ENCODE measurements at regions not wholly inside any gene's neighbourhood (a gene's known extent, or its start where the extent isn't known, plus 50 kb on each side); places are given as distances from the start of the nearest gene placed in this dataset.

DNA sequence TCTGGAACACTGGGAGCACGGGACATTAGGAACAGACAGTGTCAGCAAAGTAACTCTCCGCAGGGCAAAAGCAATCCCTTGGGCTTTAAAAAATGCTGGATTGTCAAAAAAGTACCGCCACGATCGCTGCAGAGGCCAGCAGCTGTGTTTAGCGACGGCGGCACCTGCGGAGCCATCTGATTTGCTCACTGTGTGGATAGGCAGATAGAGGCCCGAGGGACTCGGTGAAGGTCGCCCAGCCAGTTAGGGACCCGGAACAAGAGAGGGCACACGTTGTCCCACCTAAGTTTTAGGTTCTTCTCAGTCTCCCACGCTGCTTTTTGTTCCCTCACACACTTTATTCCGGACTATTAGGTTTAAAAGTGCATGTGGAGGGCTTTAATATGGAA is 238.3 kb downstream of the TEX29 start:
- Mint-ChIP-seq H3K9me3 (peaks cover 0 to 4% (median 0%) of the 10 kb centered on the region in 3 donors), H3K4me3 (no peak overlapping the region), H3K27ac (no peak overlapping the region), H3K36me3 (peaks cover 1% of the 10 kb centered on the region), H3K27me3 (peaks cover 2% of the 10 kb centered on the region), H3K4me1 (peaks cover 0 to 2% (median 0%) of the 10 kb centered on the region in 3 donors)

DNA sequence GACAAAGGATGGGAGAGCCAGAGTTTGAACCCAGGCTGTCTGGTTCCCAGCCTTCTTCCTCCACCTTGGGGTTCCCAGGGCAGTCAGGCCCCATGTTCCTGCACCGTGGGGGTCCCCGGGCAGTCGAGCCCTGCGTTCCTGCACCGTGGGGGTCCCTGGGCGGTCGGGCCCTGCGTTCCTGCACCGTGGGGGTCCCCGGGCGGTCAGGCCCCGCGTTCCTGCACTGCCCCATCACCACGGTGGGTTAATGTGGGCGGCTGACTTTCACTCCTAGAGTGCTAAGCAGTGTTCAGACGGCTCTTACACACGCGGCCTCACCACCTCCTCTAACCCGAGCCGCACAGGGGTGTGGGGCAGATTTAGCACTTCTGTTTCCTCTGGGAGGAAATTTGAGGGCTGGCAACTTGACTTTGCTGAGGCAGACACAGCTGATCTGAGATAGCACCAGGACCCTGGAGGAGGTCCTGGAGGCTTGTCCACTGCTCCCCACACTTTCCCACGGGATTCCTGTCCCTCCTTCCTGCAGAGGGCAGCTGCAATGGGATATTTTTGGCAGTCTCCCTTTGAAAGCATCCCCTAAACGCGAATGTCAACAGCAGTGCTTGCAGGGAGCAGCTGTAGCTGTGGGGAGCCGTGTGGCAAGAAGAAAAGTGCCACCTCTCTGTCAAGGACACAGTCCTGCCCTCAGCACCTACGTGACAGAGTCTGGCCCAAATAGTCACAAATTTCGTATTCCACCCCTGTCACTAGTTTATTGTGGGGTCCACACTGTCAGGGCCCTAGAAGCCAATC is 239.4 kb downstream of the TEX29 start:
- Mint-ChIP-seq H3K27ac (no peak overlapping the region), H3K36me3 (peaks cover 1% of the 10 kb centered on the region), H3K4me3 (no peak overlapping the region), H3K4me1 (peaks cover 0 to 2% (median 0%) of the 10 kb centered on the region in 3 donors), H3K9me3 (peaks cover 0 to 4% (median 0%) of the 10 kb centered on the region in 3 donors), H3K27me3 (peaks cover 4% of the 10 kb centered on the region)

DNA sequence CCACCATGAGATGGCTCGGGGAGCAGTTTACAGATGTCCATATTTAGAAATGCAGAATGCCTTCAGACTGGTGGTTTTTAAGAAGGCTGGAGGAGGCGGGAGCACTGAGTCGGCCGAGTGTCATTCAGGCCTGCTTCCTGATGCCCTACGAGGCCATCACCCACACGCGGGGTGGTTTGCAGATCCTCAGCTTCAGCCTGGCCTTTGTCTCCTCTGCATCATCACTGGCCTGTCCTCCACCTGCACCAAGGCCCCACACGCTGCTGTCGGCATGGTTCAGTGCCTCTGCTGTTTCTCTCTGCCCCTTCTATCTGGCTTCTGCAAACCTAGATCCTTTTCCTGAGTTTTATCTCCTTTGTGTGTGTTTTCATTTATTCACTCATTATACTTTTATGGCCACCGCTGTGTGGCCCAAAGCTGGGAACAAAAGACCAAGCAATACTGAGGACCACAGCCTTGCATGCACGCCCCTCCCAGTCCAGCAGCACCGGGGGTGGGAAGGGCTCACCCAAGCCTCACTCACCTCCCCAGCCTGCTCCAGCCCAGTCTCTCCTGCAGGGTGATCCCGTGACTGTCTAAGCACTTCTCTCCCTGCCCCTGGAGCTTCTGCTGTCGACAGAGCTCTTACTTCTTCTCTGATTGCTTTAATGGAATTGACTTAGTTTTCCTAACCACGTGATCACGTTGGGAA is 240.8 kb downstream of the TEX29 start:
- no peak overlapping the region for H3K27ac Mint-ChIP-seq
- H3K4me3 Mint-ChIP-seq: peak overlapping the region in 1 of 4 donors; percentile 20
- peaks cover 4% of the 10 kb centered on the region for H3K27me3 Mint-ChIP-seq
- H3K4me1 Mint-ChIP-seq: peaks cover 0 to 2% (median 0%) of the 10 kb centered on the region in 3 donors
- peaks cover 1% of the 10 kb centered on the region for H3K36me3 Mint-ChIP-seq
- peaks cover 0 to 4% (median 0%) of the 10 kb centered on the region in 3 donors for H3K9me3 Mint-ChIP-seq

GRCh38 chr13:111562716-111563115 is 242.3 kb downstream of the TEX29 start:
- H3K27me3 Mint-ChIP-seq: peaks cover 4% of the 10 kb centered on the region
- H3K9me3 Mint-ChIP-seq: peaks cover 0 to 4% (median 0%) of the 10 kb centered on the region in 3 donors
- H3K36me3 Mint-ChIP-seq: peaks cover 1% of the 10 kb centered on the region
- H3K27ac Mint-ChIP-seq: no peak overlapping the region
- H3K4me1 Mint-ChIP-seq: peaks cover 0 to 2% (median 0%) of the 10 kb centered on the region in 3 donors
- no peak overlapping the region for H3K4me3 Mint-ChIP-seq

- Mint-ChIP-seq H3K27ac (no peak overlapping the region), H3K36me3 (peaks cover 1% of the 10 kb centered on the region), H3K4me3 (no peak overlapping the region), H3K9me3 (peaks cover 0 to 3% (median 0%) of the 10 kb centered on the region in 3 donors), H3K27me3 (peaks cover 4% of the 10 kb centered on the region), H3K4me1 (no peaks in the 10 kb centered on the region)
These were observed 244.2 kb downstream of the TEX29 start for GRCh38 chr13:111564606-111565005.

DNA sequence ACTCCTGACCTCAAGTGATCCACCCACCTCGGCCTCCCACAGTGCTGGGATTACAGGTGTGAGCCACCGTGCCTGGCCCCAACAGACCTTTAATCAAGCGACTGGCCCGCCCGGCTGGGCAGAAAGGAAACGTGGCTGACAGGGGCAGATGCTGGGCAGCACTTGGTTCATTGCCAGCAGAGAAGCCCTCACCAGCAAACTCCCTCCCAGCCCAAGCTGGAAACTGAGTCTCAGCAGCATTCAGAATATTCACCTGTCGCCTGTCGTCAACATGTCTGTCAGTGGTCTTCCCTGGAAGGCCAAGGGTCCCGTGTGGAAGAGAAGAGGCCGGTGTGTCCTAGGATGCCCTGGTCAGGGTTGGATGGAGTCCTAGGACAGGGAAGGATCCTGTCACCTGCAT is 245.0 kb downstream of the TEX29 start:
- H3K27ac Mint-ChIP-seq: no peak overlapping the region
- peaks cover 1% of the 10 kb centered on the region for H3K36me3 Mint-ChIP-seq
- no peak overlapping the region for H3K4me3 Mint-ChIP-seq
- no peaks in the 10 kb centered on the region for H3K4me1 Mint-ChIP-seq
- H3K27me3 Mint-ChIP-seq: peaks cover 4% of the 10 kb centered on the region
- H3K9me3 Mint-ChIP-seq: peaks cover 0 to 5% (median 0%) of the 10 kb centered on the region in 3 donors

DNA sequence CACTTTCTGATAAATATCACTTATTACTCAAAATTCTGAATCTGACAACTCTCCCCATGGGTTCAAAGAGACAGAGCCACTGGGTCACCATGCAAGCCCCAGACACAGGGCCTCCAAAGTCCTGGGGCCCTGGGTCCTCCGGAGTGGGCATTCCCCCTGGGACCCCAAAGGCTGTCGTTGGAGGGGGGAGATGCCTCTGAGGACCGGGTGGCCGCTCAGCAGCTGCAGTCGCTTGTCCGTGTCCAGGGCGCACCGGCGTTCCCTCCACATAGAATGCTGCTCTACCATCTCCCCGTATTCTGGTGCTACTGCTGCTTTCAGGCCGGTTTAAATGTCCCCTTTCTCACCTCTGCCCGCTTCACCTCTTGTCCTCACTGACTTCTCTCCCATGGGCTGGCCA is 246.1 kb downstream of the TEX29 start:
- peaks cover 4% of the 10 kb centered on the region for H3K27me3 Mint-ChIP-seq
- H3K4me3 Mint-ChIP-seq: no peak overlapping the region
- peaks cover 0 to 5% (median 0%) of the 10 kb centered on the region in 3 donors for H3K9me3 Mint-ChIP-seq
- H3K27ac Mint-ChIP-seq: no peak overlapping the region
- H3K36me3 Mint-ChIP-seq: peaks cover 1% of the 10 kb centered on the region
- no peaks in the 10 kb centered on the region for H3K4me1 Mint-ChIP-seq

DNA sequence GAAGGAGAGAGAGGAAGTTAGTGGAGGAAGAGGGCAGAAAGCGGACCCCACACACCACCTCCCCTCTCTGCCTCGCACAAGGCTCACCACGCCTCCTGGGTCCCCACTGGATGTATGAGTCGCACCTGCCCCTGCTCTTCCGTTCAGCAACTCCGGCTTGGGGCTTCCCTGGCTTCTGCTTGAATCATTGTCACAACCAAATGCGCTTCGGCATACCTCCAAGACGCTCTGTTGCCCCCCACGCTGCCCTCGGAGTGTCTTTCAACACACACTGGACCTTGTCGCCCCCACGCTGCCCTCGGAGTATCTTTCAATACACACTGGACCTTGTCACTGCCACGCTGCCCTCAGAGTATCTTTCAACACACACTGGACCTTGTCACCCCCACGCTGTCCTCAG is 247.2 kb downstream of the TEX29 start:
- H3K9me3 Mint-ChIP-seq: peaks cover 0 to 5% (median 0%) of the 10 kb centered on the region in 3 donors

GRCh38 chr13:111568290-111568689 is 247.8 kb downstream of the TEX29 start:
- Mint-ChIP-seq H3K4me1 (no peaks in the 10 kb centered on the region), H3K27me3 (peaks cover 4% of the 10 kb centered on the region), H3K27ac (no peak overlapping the region), H3K9me3 (peaks cover 0 to 5% (median 0%) of the 10 kb centered on the region in 3 donors), H3K4me3 (no peak overlapping the region), H3K36me3 (no peaks in the 10 kb centered on the region)

More for the DNA sequence above, 247.2 kb downstream of the TEX29 start:
- H3K27me3 Mint-ChIP-seq: peaks cover 4% of the 10 kb centered on the region
- no peaks in the 10 kb centered on the region for H3K4me1 Mint-ChIP-seq
- no peaks in the 10 kb centered on the region for H3K36me3 Mint-ChIP-seq
- no peak overlapping the region for H3K27ac Mint-ChIP-seq
- peak overlapping the region in 1 of 4 donors; percentile 51 for H3K4me3 Mint-ChIP-seq

- Mint-ChIP-seq H3K4me3 (no peak overlapping the region), H3K36me3 (peaks cover 1% of the 10 kb centered on the region), H3K27me3 (no peaks in the 10 kb centered on the region), H3K27ac (no peak overlapping the region), H3K9me3 (peaks cover 6 to 17% (median 13%) of the 10 kb centered on the region in 3 donors), H3K4me1 (no peaks in the 10 kb centered on the region)
These were observed 250.5 kb downstream of the TEX29 start for GRCh38 chr13:111570911-111571310.

DNA sequence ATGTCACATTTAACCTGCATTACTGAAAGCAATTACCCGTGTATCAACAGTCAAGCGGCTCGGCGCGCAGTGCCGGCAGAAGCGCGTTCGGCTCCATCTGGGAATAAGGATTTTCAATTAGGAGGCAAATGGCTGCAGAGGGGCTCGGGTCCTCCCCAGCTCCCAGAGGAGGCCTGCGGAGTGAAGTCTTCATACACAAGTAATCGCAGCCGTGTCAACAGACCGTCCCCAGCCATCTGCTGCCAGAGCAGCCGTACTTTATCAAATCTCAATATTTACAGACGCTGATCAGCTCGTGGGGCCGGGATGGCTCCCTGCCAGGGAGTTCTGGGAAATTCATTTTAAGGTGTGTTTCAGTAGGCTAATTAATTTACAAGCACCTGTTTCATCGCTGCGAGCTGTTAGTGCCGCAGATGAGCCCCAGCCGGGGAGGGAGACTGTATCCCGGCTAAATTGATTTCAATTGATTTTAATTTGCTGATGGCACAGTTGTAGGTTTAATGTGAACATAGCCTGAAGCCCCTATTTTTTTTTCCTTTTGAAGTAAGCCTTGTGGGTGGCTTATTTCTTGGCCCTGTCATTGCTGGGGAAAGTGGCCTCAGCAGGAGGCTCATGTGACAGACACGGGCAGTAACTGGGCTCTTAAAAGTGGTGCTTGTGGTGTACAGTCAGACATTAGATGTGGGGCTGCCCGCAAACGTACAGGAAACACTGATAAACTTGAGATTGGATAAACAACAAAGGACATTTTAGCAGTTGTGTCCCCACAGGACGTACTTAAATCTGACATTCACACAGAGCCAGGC is 252.7 kb downstream of the TEX29 start:
- Mint-ChIP-seq H3K9me3 (peaks cover 8 to 17% (median 13%) of the 10 kb centered on the region in 3 donors), H3K4me3 (no peak overlapping the region), H3K27ac (no peak overlapping the region), H3K4me1 (no peaks in the 10 kb centered on the region), H3K36me3 (peaks cover 1% of the 10 kb centered on the region), H3K27me3 (no peaks in the 10 kb centered on the region)

DNA sequence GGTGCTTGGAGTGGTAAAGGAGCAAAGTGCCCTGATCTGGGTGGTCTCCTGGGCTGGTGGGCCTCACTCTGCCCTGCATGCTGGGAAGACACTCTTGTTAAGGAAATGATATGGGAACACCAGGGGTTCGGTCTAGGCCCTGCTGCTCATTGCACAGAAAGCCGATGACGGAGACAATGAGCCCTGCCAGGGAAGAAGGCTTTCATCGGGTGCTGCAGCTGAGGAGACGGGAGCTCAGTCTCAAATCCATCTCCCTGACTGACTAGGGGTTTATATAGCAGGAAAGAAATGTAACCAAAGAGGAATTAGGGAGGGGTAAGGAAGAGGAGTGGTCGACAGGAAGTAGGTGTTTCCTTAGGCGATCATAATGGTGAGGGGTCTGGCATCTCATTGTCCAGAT is 253.4 kb downstream of the TEX29 start:
- H3K4me1 Mint-ChIP-seq: no peaks in the 10 kb centered on the region
- H3K36me3 Mint-ChIP-seq: peaks cover 1% of the 10 kb centered on the region
- H3K4me3 Mint-ChIP-seq: no peak overlapping the region
- no peak overlapping the region for H3K27ac Mint-ChIP-seq
- no peaks in the 10 kb centered on the region for H3K27me3 Mint-ChIP-seq
- peaks cover 8 to 17% (median 11%) of the 10 kb centered on the region in 3 donors for H3K9me3 Mint-ChIP-seq

- H3K4me1 Mint-ChIP-seq: no peaks in the 10 kb centered on the region
These were observed 254.8 kb downstream of the TEX29 start for GRCh38 chr13:111575276-111575675.

DNA sequence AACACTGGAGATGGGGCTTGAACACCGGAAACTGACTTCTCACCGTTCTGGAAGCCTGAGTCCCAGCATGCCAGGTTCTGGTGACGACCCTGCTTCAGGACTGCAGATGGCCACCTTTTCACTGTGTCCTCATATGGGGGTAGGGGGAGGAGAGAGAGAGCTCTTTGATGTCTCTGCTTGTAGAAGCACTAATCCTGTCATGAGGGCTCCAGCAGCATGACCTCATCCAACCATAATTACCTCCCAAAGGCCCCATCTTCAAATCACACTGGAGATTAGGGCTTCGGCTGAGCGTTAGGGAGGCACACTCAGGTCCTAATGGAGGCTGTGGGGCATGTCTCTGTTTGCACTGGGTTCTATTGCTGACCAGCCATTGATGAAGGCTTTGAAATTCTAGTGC is 255.3 kb downstream of the TEX29 start:
- Mint-ChIP-seq H3K27ac (no peak overlapping the region), H3K4me3 (no peak overlapping the region), H3K9me3 (peaks cover 8 to 28% (median 10%) of the 10 kb centered on the region in 3 donors), H3K4me1 (no peaks in the 10 kb centered on the region), H3K36me3 (peaks cover 1% of the 10 kb centered on the region), H3K27me3 (no peaks in the 10 kb centered on the region)

More at GRCh38 chr13:111575276-111575675, 254.8 kb downstream of the TEX29 start:
- peaks cover 8 to 24% (median 10%) of the 10 kb centered on the region in 3 donors for H3K9me3 Mint-ChIP-seq
- peaks cover 1% of the 10 kb centered on the region for H3K36me3 Mint-ChIP-seq
- H3K27me3 Mint-ChIP-seq: no peaks in the 10 kb centered on the region
- no peak overlapping the region for H3K27ac Mint-ChIP-seq
- H3K4me3 Mint-ChIP-seq: no peak overlapping the region
